Gastroesophageal sphincter (tissue), 4 donors: ENCODE measurements at regions not wholly inside any gene's neighbourhood (a gene's known extent, or its start where the extent isn't known, plus 50 kb on each side); places are given as distances from the start of the nearest gene placed in this dataset.

Source experiments
- ATAC-seq: fragments of 150-250 bp; one replicate; pipeline ENCODE4 v1.9.1; 2016; ENCODE audit warnings: mild to moderate bottlenecking, moderate library complexity
- H3K27ac ChIP-seq, 4 donors: fragments of 200-600 bp; sonication (generic) in 3 of 4; 1 replicate in 3 of 4; 2 replicates in 1 of 4; pipeline ENCODE4 v1.5.1; 2016 to 2019
- H3K27me3 ChIP-seq: fragments of 200-600 bp; sonication (generic); one replicate; pipeline ENCODE4 v1.5.1; 2019
- H3K36me3 ChIP-seq, 2 donors: fragments of 200-600 bp; sonication (generic); one replicate each; pipeline ENCODE4 v1.5.1; 2019; ENCODE audit warnings: control low read depth in 1 of 2
- H3K4me1 ChIP-seq, 3 donors: fragments of 200-600 bp; sonication (generic); 1 replicate in 2 of 3; 2 replicates in 1 of 3; pipeline ENCODE4 v1.5.1; 2016 to 2019; ENCODE audit warnings: control low read depth in 2 of 3
- H3K4me3 ChIP-seq, 2 donors: fragments of 200-600 bp; sonication (generic); one replicate each; pipeline ENCODE4 v1.5.1; 2019; ENCODE audit warnings: mild to moderate bottlenecking in 1 of 2, moderate library complexity in 1 of 2
- H3K9me3 ChIP-seq, 3 donors: fragments of 200-600 bp; sonication (generic); one replicate each; pipeline ENCODE4 v1.5.1; 2017 to 2019; ENCODE audit warnings: control low read depth in 2 of 3
- EP300 ChIP-seq: sonication (generic); formaldehyde crosslinking; IDR thresholded peaks from one replicate; pipeline ENCODE4 v1.6.1; 2017; ENCODE audit warnings: antibody characterized with exemption, mild to moderate bottlenecking
- POLR2A ChIP-seq, 2 donors: fragments of 450-650 bp; IDR thresholded peaks; one replicate each; pipeline ENCODE4 v1.6.1; 2017; ENCODE audit warnings: antibody characterized with exemption in 2 of 2, mild to moderate bottlenecking in 2 of 2, moderate library complexity in 1 of 2
- POLR2AphosphoS5 ChIP-seq: sonication (generic); formaldehyde crosslinking; IDR thresholded peaks from one replicate; pipeline ENCODE4 v1.6.1; 2017; ENCODE audit warnings: antibody characterized with exemption
- WGBS, 2 donors: methylation state at CpG; one replicate each; pipeline ENCODE4 v1.1.5; 2018; ENCODE audit warnings: low coverage in 1 of 2; 5-methylcytosine and 5-hydroxymethylcytosine counted together
- TF ChIP-seq, protein P1 (sequence below), 4 experiments: fragments of 200-600 bp in 2 of 4; fragments of 450-650 bp in 2 of 4; sonication (generic) in 1 of 4; IDR thresholded peaks; one replicate each; pipeline ENCODE4 v1.5.1; 2017 to 2019; ENCODE audit warnings: antibody characterized with exemption in 4 of 4, mild to moderate bottlenecking in 2 of 4, moderate library complexity in 2 of 4

DNA sequence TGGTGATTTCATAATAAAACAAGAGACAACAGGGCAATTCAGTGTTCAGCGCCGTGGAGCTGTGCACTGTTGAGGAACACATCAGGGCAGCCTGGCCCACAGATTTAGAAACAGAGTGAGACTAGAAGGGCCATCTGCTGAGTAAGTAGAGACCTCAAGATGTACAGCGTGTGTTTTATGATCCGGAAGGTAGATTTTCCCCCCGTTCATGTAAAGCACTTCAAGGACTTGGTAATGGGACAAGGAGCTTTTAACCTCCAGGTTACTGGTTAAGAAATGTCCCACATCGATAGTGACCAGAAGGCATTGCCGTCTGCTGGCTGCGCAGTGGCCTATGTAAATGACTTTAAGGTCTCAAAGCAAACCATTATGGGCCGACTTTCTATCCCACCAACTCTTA, 1057.7 kb upstream of the EEF2KMT start:
- Histone ChIP-seq H3K9me3 (no peaks in the 10 kb centered on the region), H3K36me3 (no peaks in the 10 kb centered on the region), H3K27ac (no peak overlapping the region), H3K4me1 (no peaks in the 10 kb centered on the region), H3K4me3 (no peak overlapping the region), H3K27me3 (no peaks in the 10 kb centered on the region)
- TF ChIP-seq POLR2AphosphoS5, result no peak
- TF ChIP-seq, protein P1, sequence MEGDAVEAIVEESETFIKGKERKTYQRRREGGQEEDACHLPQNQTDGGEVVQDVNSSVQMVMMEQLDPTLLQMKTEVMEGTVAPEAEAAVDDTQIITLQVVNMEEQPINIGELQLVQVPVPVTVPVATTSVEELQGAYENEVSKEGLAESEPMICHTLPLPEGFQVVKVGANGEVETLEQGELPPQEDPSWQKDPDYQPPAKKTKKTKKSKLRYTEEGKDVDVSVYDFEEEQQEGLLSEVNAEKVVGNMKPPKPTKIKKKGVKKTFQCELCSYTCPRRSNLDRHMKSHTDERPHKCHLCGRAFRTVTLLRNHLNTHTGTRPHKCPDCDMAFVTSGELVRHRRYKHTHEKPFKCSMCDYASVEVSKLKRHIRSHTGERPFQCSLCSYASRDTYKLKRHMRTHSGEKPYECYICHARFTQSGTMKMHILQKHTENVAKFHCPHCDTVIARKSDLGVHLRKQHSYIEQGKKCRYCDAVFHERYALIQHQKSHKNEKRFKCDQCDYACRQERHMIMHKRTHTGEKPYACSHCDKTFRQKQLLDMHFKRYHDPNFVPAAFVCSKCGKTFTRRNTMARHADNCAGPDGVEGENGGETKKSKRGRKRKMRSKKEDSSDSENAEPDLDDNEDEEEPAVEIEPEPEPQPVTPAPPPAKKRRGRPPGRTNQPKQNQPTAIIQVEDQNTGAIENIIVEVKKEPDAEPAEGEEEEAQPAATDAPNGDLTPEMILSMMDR (IDR thresholded peaks at IDR 0.05), result no peak
- TF ChIP-seq EP300, result no peak
- TF ChIP-seq POLR2A (IDR thresholded peaks at IDR 0.05), result no peak
- ATAC-seq, result no peak
- WGBS, 2 donors, result 91% methylated on average over 9 of the region's 9 CpGs; no CpG with 5 or more reads in 1 of the 2 donors

DNA sequence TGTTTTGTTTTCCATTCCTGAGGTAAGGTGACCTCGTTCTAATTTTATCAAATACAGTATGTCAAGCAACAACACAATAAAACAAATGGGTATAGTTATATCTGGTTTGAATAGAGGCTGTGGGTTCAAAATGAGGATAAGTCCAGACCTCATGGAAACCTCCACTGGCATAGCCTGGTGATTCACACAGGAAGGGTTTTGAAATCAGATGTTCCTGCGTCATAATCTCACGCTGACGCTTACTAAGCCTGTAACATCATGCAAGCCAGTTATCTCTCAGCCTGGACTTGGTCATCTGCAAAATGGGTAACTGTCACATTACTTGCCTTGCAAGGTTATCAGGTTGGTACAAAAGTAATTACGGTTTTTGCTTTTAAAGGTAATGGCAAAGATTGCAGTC, 1056.3 kb upstream of the EEF2KMT start:
- TF ChIP-seq POLR2A (IDR thresholded peaks at IDR 0.05) (no peak), POLR2AphosphoS5 (no peak), EP300 (no peak)
- TF ChIP-seq, protein P1 (IDR thresholded peaks at IDR 0.05), result no peak
- no peak overlapping the region for H3K4me3 ChIP-seq
- no peaks in the 10 kb centered on the region for H3K4me1 ChIP-seq
- WGBS, 2 donors, result 91 to 93% methylated on average over 4 to 5 of the region's 5 CpGs
- H3K36me3 ChIP-seq, result no peaks in the 10 kb centered on the region
- H3K27me3 ChIP-seq, result no peaks in the 10 kb centered on the region
- no peak overlapping the region for H3K27ac ChIP-seq
- no peaks in the 10 kb centered on the region for H3K9me3 ChIP-seq
- no peak for ATAC-seq

DNA sequence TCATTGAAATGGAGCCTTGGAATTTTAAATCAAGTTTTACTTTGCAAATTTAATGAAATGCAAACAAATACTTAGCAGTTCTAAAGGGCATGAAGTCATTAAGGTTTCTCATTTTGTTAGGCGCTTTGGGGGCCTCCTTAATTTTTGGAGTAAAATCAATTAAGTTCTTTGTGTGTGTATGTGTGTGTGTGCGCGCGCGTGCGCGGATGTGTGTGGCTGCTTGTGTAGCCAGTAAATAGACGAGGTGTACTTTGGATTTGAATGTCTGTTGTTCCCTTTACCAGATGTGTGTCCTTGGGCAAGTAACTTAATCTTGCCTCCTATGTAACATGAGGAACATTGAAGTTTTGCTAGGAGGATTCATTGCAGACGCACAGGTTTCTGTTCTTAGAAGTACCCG, 1051.4 kb upstream of the EEF2KMT start:
- Histone ChIP-seq H3K4me3 (no peak overlapping the region), H3K36me3 (no peaks in the 10 kb centered on the region), H3K9me3 (peaks cover 0 to 21% (median 0%) of the 10 kb centered on the region in 3 donors), H3K4me1 (no peaks in the 10 kb centered on the region), H3K27me3 (no peaks in the 10 kb centered on the region), H3K27ac (no peak overlapping the region)
- 88% methylated on average over 10 of the region's 10 CpGs for WGBS, 2 donors
- TF ChIP-seq POLR2AphosphoS5 (no peak), POLR2A (IDR thresholded peaks at IDR 0.05) (no peak), EP300 (no peak)
- no peak for ATAC-seq

DNA sequence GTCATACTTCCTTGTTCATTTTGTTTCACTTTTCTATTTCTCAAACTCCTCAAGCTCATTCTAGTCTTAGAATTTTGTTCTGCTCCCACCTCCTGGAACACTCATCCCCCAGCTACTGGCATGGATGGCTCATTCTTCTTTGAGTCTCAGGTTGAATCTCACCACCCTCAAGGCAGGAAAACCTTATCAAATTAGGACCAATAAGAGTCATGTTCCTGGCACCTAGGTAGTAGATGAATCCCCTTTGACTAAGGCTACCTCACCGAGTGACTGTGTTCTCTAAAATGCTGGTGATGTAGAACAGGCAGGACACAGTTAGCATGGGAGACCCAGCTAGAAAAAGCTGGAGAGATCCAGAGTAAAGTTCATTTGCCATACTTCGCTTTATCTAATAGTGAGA, 1050.8 kb upstream of the EEF2KMT start:
- Histone ChIP-seq H3K4me1 (no peaks in the 10 kb centered on the region), H3K27ac (no peak overlapping the region), H3K9me3 (peaks cover 0 to 21% (median 0%) of the 10 kb centered on the region in 3 donors), H3K36me3 (no peaks in the 10 kb centered on the region), H3K27me3 (no peaks in the 10 kb centered on the region), H3K4me3 (no peak overlapping the region)
- no peak for ATAC-seq
- TF ChIP-seq POLR2A (IDR thresholded peaks at IDR 0.05) (no peak), EP300 (no peak), POLR2AphosphoS5 (no peak)
- TF ChIP-seq, protein P1 (IDR thresholded peaks at IDR 0.05), result no peak
- 60 to 86% methylated on average over 2 of the region's 2 CpGs for WGBS, 2 donors

DNA sequence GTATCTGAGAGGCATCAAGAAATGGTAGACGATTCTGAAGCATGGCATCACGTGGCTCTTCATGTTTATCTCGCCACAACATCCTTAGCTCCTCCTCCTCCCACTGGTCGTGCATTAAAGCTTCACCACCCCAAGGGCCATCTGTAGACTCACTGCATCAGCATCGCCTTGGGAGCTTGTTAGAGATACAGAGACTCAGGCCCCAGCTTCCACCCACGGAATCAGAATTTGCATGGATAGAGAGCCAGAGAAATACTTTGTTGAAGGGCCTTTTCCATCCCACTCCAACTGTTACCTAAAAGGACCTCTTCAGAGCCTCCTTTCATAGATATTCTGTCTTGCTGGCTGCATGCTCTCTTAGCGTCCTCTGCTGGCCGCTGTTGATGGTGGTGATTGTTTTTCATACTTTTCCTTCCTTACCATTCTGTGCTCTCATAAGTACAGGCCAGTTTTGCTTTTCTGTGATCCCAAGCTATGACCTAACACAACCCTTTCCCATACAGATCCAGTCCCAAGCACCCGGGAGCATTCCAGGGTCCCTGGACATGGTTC, 1049.4 kb upstream of the EEF2KMT start:
- Histone ChIP-seq H3K27me3 (no peaks in the 10 kb centered on the region), H3K36me3 (no peaks in the 10 kb centered on the region), H3K9me3 (peaks cover 0 to 21% (median 0%) of the 10 kb centered on the region in 3 donors), H3K27ac (no peak overlapping the region), H3K4me1 (no peaks in the 10 kb centered on the region), H3K4me3 (no peak overlapping the region)
- TF ChIP-seq EP300, result no peak
- TF ChIP-seq POLR2AphosphoS5, result no peak
- TF ChIP-seq, protein P1 (IDR thresholded peaks at IDR 0.05), result no peak
- no peak for TF ChIP-seq POLR2A (IDR thresholded peaks at IDR 0.05)
- WGBS, 2 donors, result 61% methylated on average over 7 of the region's 9 CpGs; no CpG with 5 or more reads in 1 of the 2 donors
- no peak for ATAC-seq
